Peyer's patch (tissue), 4 donors: ENCODE measurements at regions not wholly inside any gene's neighbourhood (a gene's known extent, or its start where the extent isn't known, plus 50 kb on each side); places are given as distances from the start of the nearest gene placed in this dataset.

Experiments used
- CTCF ChIP-seq, 6 experiments: fragments of 450-650 bp in 4 of 6; fragments of 200-600 bp in 2 of 6; sonication (generic) in 1 of 6; IDR thresholded peaks; one replicate each; pipeline ENCODE4 v1.5.1; 2017 to 2019; ENCODE audit warnings: antibody characterized with exemption in 6 of 6, mild to moderate bottlenecking in 3 of 6, moderate library complexity in 1 of 6
- POLR2A ChIP-seq, 2 donors: fragments of 450-650 bp; IDR thresholded peaks; one replicate each; pipeline ENCODE4 v1.5.1; 2017; ENCODE audit warnings: antibody characterized with exemption in 2 of 2, mild to moderate bottlenecking in 2 of 2, moderate library complexity in 2 of 2

- TF ChIP-seq CTCF (IDR thresholded peaks at IDR 0.05) (no peak), POLR2A (IDR thresholded peaks at IDR 0.05) (no peak)
Observed at GRCh38 chr5:82347201-82347865, 69.2 kb upstream of the RPS23 start.
